Lower leg skin (tissue), 4 donors: ENCODE measurements at regions not wholly inside any gene's neighbourhood (a gene's known extent, or its start where the extent isn't known, plus 50 kb on each side); places are given as distances from the start of the nearest gene placed in this dataset.

Source experiments
- DNase-seq, 2 donors: peaks; one replicate each; pipeline ENCODE4 v3.0.0-alpha.2; 2019; ENCODE audit warnings: low spot score in 2 of 2
- H3K4me3 ChIP-seq: fragments of 200-600 bp; sonication (generic); 2 replicates; pipeline ENCODE4 v1.5.1; 2017; ENCODE audit warnings: mild to moderate bottlenecking, low read depth; ENCODE audit not compliant: poor library complexity, severe bottlenecking
- POLR2A ChIP-seq, 2 donors: fragments of 450-650 bp; IDR thresholded peaks; one replicate each; pipeline ENCODE4 v1.6.1; 2016 to 2017; ENCODE audit warnings: antibody characterized with exemption in 2 of 2, mild to moderate bottlenecking in 1 of 2, moderate library complexity in 1 of 2
- WGBS, 2 donors: methylation state at CpG; one replicate each; pipeline ENCODE4 v1.1.5; 2018; 5-methylcytosine and 5-hydroxymethylcytosine counted together
- intact Hi-C: fragments of 100-400 bp; cut with DNase I; formaldehyde crosslinking; loops from one replicate; pipeline ENCODE4 v1.15.0; 2023; ENCODE audit warnings: low total_unique reads
- TF ChIP-seq, protein P1 (sequence below), 3 donors: fragments of 450-650 bp; IDR thresholded peaks; one replicate each; pipeline ENCODE4 v1.5.1; 2016; ENCODE audit warnings: antibody characterized with exemption in 3 of 3, mild to moderate bottlenecking in 3 of 3, moderate library complexity in 2 of 3

DNA sequence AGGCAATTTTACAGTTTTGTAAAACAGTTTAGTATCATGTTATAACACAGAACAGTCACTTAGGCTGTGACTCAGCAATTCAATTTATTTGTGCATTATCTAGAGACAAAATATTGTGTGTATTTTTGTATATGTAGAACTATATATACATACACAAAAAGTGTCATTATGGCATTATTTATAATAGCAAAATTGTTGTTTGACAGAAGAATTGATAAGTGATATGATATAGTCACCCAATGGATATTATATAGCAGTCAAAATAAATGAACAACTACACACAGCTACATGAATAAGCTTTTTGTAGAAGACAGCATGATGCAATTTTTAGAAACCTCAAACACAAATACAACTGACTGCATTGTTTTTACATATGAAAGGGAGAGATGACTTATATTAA, 334.0 kb downstream of the TRIB2 start:
- TF ChIP-seq, protein P1, sequence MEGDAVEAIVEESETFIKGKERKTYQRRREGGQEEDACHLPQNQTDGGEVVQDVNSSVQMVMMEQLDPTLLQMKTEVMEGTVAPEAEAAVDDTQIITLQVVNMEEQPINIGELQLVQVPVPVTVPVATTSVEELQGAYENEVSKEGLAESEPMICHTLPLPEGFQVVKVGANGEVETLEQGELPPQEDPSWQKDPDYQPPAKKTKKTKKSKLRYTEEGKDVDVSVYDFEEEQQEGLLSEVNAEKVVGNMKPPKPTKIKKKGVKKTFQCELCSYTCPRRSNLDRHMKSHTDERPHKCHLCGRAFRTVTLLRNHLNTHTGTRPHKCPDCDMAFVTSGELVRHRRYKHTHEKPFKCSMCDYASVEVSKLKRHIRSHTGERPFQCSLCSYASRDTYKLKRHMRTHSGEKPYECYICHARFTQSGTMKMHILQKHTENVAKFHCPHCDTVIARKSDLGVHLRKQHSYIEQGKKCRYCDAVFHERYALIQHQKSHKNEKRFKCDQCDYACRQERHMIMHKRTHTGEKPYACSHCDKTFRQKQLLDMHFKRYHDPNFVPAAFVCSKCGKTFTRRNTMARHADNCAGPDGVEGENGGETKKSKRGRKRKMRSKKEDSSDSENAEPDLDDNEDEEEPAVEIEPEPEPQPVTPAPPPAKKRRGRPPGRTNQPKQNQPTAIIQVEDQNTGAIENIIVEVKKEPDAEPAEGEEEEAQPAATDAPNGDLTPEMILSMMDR (IDR thresholded peaks at IDR 0.05), result no peak
- intact Hi-C loops, result no loop called here
- no peak for DNase-seq
- no peak overlapping the region for H3K4me3 ChIP-seq

DNA sequence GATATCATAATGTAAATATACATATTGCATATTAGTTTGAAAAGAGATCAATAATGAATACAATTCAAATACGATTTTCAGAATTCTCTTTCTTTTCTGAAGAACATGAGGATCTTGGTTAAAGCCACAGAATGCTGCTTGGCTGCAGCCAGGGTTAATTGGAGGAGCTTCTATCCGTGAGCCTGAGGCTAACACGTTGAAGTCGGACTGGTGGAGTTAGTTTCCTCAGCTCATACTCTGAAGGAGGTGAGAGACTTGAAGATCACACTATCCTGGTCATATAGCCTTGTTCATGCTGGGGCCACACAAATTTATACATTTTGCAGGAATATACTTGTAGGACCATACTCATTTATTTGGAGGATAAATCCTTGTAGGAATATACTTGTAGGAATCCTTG, 335.8 kb downstream of the TRIB2 start:
- intact Hi-C loops, result no loop called here
- H3K4me3 ChIP-seq, result no peak overlapping the region
- no peak for TF ChIP-seq POLR2A (IDR thresholded peaks at IDR 0.05)
- TF ChIP-seq, protein P1 (IDR thresholded peaks at IDR 0.05), result no peak
- WGBS, 2 donors, result 32 to 42% methylated on average over 4 of the region's 4 CpGs
- no peak for DNase-seq

DNA sequence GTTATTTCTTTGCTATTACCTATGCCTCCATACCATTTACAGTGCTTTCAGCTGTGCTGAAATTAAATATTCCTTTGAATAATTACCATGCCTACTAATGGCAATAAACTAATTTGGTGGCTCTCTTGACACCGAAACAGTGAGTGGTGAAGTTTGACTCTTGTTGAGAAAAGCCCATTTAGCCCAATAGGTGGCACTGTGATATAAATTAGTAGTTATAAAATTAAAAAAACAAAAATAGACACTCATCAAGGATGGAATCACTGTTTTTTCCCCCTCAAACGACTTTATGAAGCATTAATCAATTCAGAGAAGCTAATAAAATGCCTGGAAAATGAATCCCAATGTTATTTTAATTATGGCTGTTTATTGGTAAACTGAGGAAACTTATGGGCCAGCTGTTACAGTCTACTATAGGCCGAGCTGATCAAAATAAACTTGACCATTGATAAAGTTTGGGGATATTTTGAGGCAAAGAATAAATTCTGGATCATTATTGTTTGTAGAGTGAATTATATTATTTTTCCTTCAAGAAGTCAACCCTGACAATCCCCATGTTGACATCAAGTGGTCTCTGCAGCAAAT, 339.6 kb downstream of the TRIB2 start:
- TF ChIP-seq, protein P1 (IDR thresholded peaks at IDR 0.05), result no peak
- TF ChIP-seq POLR2A (IDR thresholded peaks at IDR 0.05), result no peak
- H3K4me3 ChIP-seq, result no peak overlapping the region
- DNase-seq, result no peak
- WGBS, 2 donors, result 39 to 40% methylated on average over 3 of the region's 3 CpGs
- intact Hi-C loops, result no loop called here

DNA sequence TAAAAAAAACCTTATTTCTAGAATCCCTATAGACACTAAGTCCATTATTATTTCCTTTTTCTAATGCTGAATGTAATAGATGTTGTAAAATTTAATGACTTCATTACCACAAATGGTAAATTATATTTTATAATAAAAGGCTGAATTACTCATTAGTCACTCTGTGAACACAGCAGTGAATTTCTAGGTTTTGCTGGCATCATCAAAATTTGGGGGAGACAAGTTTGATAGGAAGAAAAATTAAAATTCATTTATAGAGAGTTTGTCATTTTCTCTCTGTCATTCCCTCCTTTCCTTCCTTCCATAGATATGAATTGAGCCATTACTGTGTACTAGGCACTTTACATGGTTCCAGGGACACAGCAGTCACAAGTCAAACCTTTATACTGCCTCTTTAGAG, 340.9 kb downstream of the TRIB2 start:
- intact Hi-C loops, result no loop called here
- TF ChIP-seq, protein P1 (IDR thresholded peaks at IDR 0.05), result no peak
- no peak for TF ChIP-seq POLR2A (IDR thresholded peaks at IDR 0.05)
- no peak overlapping the region for H3K4me3 ChIP-seq
- no peak for DNase-seq

DNA sequence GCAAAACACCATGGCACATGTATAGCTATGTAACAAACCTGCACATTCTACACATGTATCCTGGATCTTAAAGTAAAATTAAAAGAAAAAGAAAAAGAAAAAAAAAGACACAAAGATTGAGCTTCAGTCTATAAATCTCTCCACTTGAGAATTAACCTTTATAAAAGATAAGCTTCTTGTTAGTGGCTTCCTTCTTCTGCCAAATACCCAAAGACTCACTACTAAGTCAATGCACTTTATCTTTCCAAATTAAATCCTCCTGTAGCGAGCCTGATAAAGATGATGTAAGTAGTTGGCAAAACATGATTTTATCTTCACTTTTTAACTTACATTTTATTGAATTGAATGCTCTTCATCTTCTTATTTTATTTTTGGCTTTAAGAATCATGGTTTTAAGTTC, 349.9 kb downstream of the TRIB2 start:
- no peak overlapping the region for H3K4me3 ChIP-seq
- intact Hi-C loops, result no loop called here
- WGBS, 2 donors, result 48 to 55% methylated on average over 1 of the region's 1 CpG
- TF ChIP-seq, protein P1 (IDR thresholded peaks at IDR 0.05), result no peak
- TF ChIP-seq POLR2A (IDR thresholded peaks at IDR 0.05), result no peak
- DNase-seq, result no peak

DNA sequence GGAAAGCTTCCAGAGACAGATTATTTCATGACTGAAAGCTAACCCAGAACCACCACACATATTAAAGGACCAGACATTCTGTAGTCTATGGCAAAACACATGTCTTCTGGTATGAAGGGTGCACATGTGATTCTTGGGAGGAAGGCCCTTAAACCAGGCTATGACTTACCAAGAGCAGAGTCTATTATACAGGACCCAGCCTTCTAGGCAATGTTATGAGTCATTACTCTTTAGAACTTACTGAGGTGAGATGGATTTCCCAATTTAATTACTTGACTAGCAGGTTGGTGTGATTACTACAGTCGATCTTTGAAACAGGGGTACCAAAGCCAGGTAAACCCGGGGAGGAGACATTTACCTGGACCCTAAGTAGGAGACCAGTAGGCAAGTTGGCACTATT, 350.8 kb downstream of the TRIB2 start:
- TF ChIP-seq POLR2A (IDR thresholded peaks at IDR 0.05), result no peak
- TF ChIP-seq, protein P1 (IDR thresholded peaks at IDR 0.05), result no peak
- WGBS, 2 donors, result 79 to 88% methylated on average over 2 of the region's 2 CpGs
- no peak overlapping the region for H3K4me3 ChIP-seq
- DNase-seq, result no peak
- intact Hi-C loops, result no loop called here
